Immature natural killer cell (primary cell): ENCODE measurements at regions not wholly inside any gene's neighbourhood (a gene's known extent, or its start where the extent isn't known, plus 50 kb on each side); places are given as distances from the start of the nearest gene placed in this dataset.
"Not testable (repeated sequence)": the region's sequence is repeated elsewhere in the genome, so short reads cannot be mapped to it uniquely, and the experiment has no call there.

ENCODE experiments used
- DNase-seq, 3 donors: peaks; one replicate each; pipeline ENCODE4 v3.0.0; 2022; ENCODE audit warnings: mixed read lengths in 1 of 3
- H3K27ac Mint-ChIP-seq, 6 donors: one replicate each; pipeline ENCODE4 v1.8.0; 2020; ENCODE audit warnings: mixed read lengths in 6 of 6, mild to moderate bottlenecking in 5 of 6, inconsistent platforms in 4 of 6, moderate library complexity in 3 of 6
- H3K27me3 Mint-ChIP-seq, 3 donors: one replicate each; pipeline ENCODE4 v1.8.0; 2020 to 2021; ENCODE audit warnings: low read depth in 3 of 3, mild to moderate bottlenecking in 3 of 3, mixed read lengths in 3 of 3, moderate library complexity in 3 of 3, inconsistent platforms in 1 of 3
- H3K36me3 Mint-ChIP-seq, 3 donors: one replicate each; pipeline ENCODE4 v1.8.0; 2020; ENCODE audit warnings: mixed read lengths in 3 of 3, inconsistent platforms in 2 of 3, mild to moderate bottlenecking in 2 of 3
- H3K4me1 Mint-ChIP-seq, 2 donors: one replicate each; pipeline ENCODE4 v1.8.0; 2020; ENCODE audit warnings: inconsistent platforms in 2 of 2, mild to moderate bottlenecking in 2 of 2, mixed read lengths in 2 of 2, moderate library complexity in 1 of 2
- H3K4me3 Mint-ChIP-seq, 5 donors: one replicate each; pipeline ENCODE4 v1.8.0; 2020; ENCODE audit warnings: mild to moderate bottlenecking in 5 of 5, mixed read lengths in 5 of 5, inconsistent platforms in 3 of 5, moderate library complexity in 3 of 5
- H3K9me3 Mint-ChIP-seq, 6 donors: one replicate each; pipeline ENCODE4 v1.8.0; 2020; ENCODE audit warnings: mild to moderate bottlenecking in 6 of 6, mixed read lengths in 6 of 6, inconsistent platforms in 4 of 6, moderate library complexity in 3 of 6

DNA sequence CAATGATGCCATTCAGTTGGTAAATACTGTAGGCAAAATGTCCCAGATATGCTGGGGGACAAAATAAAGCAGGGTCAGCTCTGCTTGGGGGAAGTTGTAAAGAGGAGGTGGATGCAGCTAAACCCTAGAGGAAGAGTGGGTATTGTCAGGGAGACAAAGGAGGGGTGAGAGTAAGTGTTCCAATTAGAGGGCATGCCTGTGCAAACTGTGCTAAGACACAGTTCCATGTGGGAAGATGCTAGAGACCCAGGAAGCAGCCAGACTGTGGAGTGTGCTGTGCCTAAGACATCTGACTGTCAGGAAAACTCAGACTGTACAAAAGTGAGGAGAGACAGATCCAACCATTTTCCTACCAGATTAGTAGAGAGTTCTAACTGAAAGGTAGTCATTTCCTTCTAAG is 474.3 kb downstream of the ATP23 start:
- H3K4me3 Mint-ChIP-seq: no peak overlapping the region
- no peak for DNase-seq
- H3K27ac Mint-ChIP-seq: no peak overlapping the region
- peaks cover 0 to 2% (median 0%) of the 10 kb centered on the region in 3 donors for H3K27me3 Mint-ChIP-seq
- no peaks in the 10 kb centered on the region for H3K4me1 Mint-ChIP-seq
- H3K9me3 Mint-ChIP-seq: peaks cover 0 to 10% (median 1%) of the 10 kb centered on the region in 6 donors
- H3K36me3 Mint-ChIP-seq: no peaks in the 10 kb centered on the region

GRCh38 chr12:58416236-58416635 is 474.9 kb downstream of the ATP23 start:
- Mint-ChIP-seq H3K9me3 (peaks cover 0 to 10% (median 0%) of the 10 kb centered on the region in 6 donors), H3K4me3 (no peak overlapping the region), H3K36me3 (no peaks in the 10 kb centered on the region), H3K27ac (no peak overlapping the region), H3K4me1 (no peaks in the 10 kb centered on the region), H3K27me3 (no peaks in the 10 kb centered on the region)
- DNase-seq: no peak

GRCh38 chr12:58419196-58419760 is 477.9 kb downstream of the ATP23 start:
- Mint-ChIP-seq H3K36me3 (no peaks in the 10 kb centered on the region), H3K27me3 (no peaks in the 10 kb centered on the region), H3K4me3 (no peak overlapping the region), H3K4me1 (no peaks in the 10 kb centered on the region), H3K27ac (no peak overlapping the region), H3K9me3 (peaks cover 0 to 10% (median 0%) of the 10 kb centered on the region in 6 donors)
- DNase-seq: no peak

GRCh38 chr12:58419905-58420304 is 478.5 kb downstream of the ATP23 start:
- no peaks in the 10 kb centered on the region for H3K36me3 Mint-ChIP-seq
- H3K4me3 Mint-ChIP-seq: no peak overlapping the region
- H3K27me3 Mint-ChIP-seq: no peaks in the 10 kb centered on the region
- H3K9me3 Mint-ChIP-seq: peaks cover 0 to 10% (median 0%) of the 10 kb centered on the region in 6 donors
- no peak for DNase-seq
- peaks cover 0 to 3% of the 10 kb centered on the region in 2 donors for H3K4me1 Mint-ChIP-seq
- H3K27ac Mint-ChIP-seq: no peak overlapping the region

DNA sequence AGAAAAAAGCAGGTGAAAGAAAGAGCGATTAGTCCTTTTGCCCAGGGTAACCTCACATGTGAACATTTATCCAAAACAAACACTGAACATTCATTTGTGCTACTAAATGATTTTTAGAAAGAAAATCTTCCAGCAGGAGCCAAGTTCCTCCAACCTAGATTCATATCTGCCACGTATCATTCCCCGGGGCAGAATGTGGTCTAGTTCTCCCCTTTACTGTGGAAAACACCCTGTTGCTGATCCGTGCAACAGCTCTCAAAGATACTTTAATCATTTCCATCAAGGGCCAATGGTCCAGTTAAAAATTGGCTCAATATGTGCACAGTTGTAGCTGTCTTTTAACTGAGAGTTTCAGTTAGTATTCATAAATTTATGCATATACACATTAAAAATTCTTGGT is 479.1 kb downstream of the ATP23 start:
- Mint-ChIP-seq H3K36me3 (no peaks in the 10 kb centered on the region), H3K9me3 (peaks cover 0 to 10% (median 0%) of the 10 kb centered on the region in 6 donors), H3K27ac (no peak overlapping the region), H3K4me3 (no peak overlapping the region), H3K27me3 (no peaks in the 10 kb centered on the region), H3K4me1 (peaks cover under 1 to 7% of the 10 kb centered on the region in 2 donors)
- no peak for DNase-seq

DNA sequence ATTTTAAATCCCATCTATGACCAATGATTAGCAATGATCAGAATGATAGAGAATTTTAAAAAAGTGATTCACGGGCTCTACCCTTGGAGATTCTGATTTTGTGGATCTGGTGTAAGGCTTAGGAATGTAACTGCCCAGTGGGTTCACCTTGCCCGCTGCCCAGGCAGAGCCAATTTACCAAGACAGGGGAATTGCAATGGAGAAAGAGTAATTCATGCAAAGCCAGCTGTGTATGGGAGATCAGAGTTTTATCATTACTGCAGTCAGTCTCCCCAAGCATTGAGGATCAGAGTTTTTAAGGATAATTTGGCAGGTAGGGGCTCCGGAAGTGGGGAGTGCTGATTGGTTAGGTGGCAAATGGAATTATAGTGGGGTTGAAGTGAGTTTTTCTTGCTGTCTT is 480.6 kb downstream of the ATP23 start:
- Mint-ChIP-seq H3K9me3 (peaks cover 0 to 6% (median 0%) of the 10 kb centered on the region in 6 donors), H3K27me3 (peaks cover 0 to 1% (median 1%) of the 10 kb centered on the region in 3 donors), H3K27ac (no peak overlapping the region), H3K4me3 (no peak overlapping the region), H3K4me1 (peaks cover 12 to 18% of the 10 kb centered on the region in 2 donors), H3K36me3 (no peaks in the 10 kb centered on the region)
- no peak for DNase-seq

DNA sequence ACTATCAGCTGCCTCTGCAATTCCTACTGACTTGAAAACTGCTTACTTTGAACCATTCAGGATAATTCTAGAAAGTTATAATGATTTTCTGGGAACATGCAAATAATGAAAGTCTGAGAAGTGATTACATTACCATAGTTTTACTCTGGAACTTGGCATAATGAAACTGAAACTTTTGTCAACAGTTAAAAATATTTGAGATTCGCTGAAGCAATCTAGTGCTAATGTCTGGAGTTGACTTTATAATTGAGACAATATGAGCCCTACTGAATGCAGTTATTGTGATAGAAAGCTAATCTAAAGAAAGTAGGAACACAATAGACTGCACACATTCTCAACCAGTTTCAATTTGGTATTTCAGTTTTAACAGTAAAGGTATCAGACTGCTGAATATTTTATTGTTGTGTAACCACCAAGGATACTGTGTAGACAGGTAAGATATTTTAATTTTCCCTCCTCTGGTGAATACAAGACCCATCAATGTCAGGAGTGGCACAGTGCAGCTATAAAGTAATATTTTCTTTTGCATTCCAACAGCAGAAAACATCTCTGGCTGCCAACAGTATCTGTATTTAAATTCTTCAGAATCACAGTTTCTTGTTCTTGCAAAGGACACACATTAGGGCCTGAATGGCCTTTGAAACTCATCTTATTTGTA is 483.5 kb downstream of the ATP23 start:
- Mint-ChIP-seq H3K36me3 (no peaks in the 10 kb centered on the region), H3K27me3 (peaks cover 1 to 3% (median 2%) of the 10 kb centered on the region in 3 donors), H3K4me3 (no peak overlapping the region), H3K27ac (no peak overlapping the region), H3K4me1 (peaks cover 12 to 18% of the 10 kb centered on the region in 2 donors), H3K9me3 (peaks cover 0 to 7% (median 2%) of the 10 kb centered on the region in 6 donors)
- DNase-seq: no peak

DNA sequence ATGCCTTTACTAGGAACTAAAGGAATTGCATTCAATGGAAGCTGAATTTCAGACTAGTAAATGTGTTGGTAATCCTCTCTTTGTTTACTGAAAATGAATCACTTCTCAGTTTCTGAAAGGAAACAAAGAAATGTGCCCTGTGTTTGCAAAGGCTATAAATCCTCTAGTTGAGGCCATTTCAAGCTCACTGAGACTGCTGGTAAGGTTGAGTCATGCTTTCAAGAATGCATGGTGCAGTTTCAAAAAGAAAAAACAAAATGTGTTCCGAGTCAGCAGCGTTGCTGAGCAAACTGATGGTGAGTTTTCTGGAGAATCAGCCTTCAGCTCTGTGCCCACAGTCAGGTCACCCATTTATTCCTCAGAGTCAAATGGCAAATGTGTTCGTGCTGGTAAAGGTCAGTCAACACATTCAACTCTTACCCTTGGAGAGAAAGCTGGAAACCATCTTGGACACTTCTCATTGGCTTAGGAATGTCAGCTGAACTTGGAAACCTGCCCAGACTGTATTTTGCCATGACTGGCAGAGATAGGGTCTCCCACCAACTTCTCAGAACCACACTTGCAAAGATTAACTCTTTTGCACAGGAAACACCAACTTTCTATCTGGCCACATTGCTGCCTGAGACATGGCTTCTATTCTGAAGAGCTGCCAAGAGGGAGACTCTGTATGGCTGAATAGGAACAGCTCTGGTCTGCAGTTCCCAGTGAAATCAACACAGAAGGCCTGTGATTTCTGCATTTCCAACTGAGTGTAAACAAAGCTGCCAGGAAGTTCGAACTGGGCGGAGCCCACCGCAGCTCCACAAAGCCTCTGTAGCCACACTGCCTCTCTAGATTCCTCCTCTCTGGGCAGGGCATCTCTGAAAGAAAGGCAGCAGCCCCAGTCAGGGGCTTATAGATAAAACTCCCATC is 484.4 kb downstream of the ATP23 start:
- Mint-ChIP-seq H3K4me1 (peaks cover 12 to 18% of the 10 kb centered on the region in 2 donors), H3K27ac (no peak overlapping the region), H3K36me3 (no peaks in the 10 kb centered on the region), H3K4me3 (no peak overlapping the region), H3K27me3 (peaks cover 1 to 3% (median 2%) of the 10 kb centered on the region in 3 donors), H3K9me3 (peaks cover 0 to 4% (median 1%) of the 10 kb centered on the region in 6 donors)
- no peak for DNase-seq

DNA sequence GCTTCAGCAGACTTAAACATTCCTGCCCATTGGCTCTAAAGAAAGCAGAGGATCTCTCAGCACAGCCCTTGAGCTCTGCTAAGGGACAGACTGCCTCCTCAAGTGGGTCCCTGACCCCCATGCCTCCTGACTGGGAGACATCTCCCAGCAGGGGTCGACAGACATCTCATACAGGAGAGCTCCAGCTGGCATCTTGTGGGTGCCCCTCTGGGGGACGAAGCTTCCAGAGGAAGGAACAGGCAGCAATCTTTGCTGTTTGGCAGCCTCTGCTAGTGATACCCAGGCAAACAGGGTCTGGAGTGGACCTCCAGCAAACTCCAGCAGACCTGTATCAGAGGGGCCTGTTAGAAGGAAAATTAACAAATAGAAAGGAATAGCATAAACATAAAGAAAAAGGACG is 485.1 kb downstream of the ATP23 start:
- H3K27me3 Mint-ChIP-seq, H3K27ac Mint-ChIP-seq, H3K9me3 Mint-ChIP-seq, H3K36me3 Mint-ChIP-seq, DNase-seq, H3K4me3 Mint-ChIP-seq: not testable (repeated sequence)
- H3K4me1 Mint-ChIP-seq: peaks cover 12 to 18% of the 10 kb centered on the region in 2 donors

GRCh38 chr12:58433959-58434358 is 486.3 kb downstream of the LRIG3 start:
- no peak overlapping the region for H3K4me3 Mint-ChIP-seq
- no peaks in the 10 kb centered on the region for H3K4me1 Mint-ChIP-seq
- H3K9me3 Mint-ChIP-seq: peaks cover 0 to 2% (median 0%) of the 10 kb centered on the region in 6 donors
- H3K27me3 Mint-ChIP-seq: peaks cover 1 to 5% (median 2%) of the 10 kb centered on the region in 3 donors
- H3K36me3 Mint-ChIP-seq: no peaks in the 10 kb centered on the region
- no peak for DNase-seq
- H3K27ac Mint-ChIP-seq: no peak overlapping the region

DNA sequence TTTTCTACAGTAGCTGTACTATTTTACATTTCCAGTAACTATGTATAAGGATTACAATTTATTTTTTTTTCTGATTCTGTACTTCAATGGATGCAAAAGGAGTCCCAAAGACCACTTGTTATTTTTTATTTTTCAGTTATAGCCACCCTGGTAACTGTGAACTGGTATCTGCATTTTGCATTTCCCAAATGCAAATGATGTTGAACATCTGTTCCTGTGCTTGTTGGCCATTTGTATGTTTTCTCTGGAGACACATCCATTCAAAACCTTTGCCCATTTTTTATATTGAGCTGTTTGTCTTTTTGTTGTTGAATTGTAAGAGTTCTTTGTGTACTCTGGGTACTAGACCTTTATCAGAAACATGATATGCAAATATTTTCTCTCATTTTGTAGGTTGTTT is 485.6 kb downstream of the LRIG3 start:
- no peaks in the 10 kb centered on the region for H3K4me1 Mint-ChIP-seq
- H3K36me3 Mint-ChIP-seq: no peaks in the 10 kb centered on the region
- DNase-seq: no peak
- no peak overlapping the region for H3K27ac Mint-ChIP-seq
- no peak overlapping the region for H3K4me3 Mint-ChIP-seq
- H3K9me3 Mint-ChIP-seq: peaks cover 0 to 2% (median 0%) of the 10 kb centered on the region in 6 donors
- H3K27me3 Mint-ChIP-seq: peaks cover 1 to 5% (median 4%) of the 10 kb centered on the region in 3 donors

- no peaks in the 10 kb centered on the region for H3K4me1 Mint-ChIP-seq
- H3K27ac Mint-ChIP-seq: no peak overlapping the region
- H3K27me3 Mint-ChIP-seq: peaks cover 1 to 5% (median 5%) of the 10 kb centered on the region in 3 donors
- no peaks in the 10 kb centered on the region for H3K36me3 Mint-ChIP-seq
- H3K9me3 Mint-ChIP-seq: peaks cover 0 to 2% (median 0%) of the 10 kb centered on the region in 6 donors
- no peak overlapping the region for H3K4me3 Mint-ChIP-seq
- DNase-seq: no peak
Measured at GRCh38 chr12:58435647-58436046, 484.7 kb downstream of the LRIG3 start.

GRCh38 chr12:58441483-58441882 is 478.8 kb downstream of the LRIG3 start:
- H3K4me3 Mint-ChIP-seq: no peak overlapping the region
- no peaks in the 10 kb centered on the region for H3K36me3 Mint-ChIP-seq
- no peak overlapping the region for H3K27ac Mint-ChIP-seq
- peaks cover 0 to 5% (median 2%) of the 10 kb centered on the region in 3 donors for H3K27me3 Mint-ChIP-seq
- no peak for DNase-seq
- H3K9me3 Mint-ChIP-seq: peaks cover 0 to 2% (median under 1%) of the 10 kb centered on the region in 6 donors
- H3K4me1 Mint-ChIP-seq: no peaks in the 10 kb centered on the region
